Uterus (tissue), 2 donors: ENCODE measurements at regions not wholly inside any gene's neighbourhood (a gene's known extent, or its start where the extent isn't known, plus 50 kb on each side); places are given as distances from the start of the nearest gene placed in this dataset.

ENCODE experiments used
- CTCF ChIP-seq, 4 experiments: fragments of 200-600 bp in 2 of 4; fragments of 450-650 bp in 2 of 4; sonication (generic) in 2 of 4; IDR thresholded peaks; one replicate each; pipeline ENCODE4 v1.5.1; 2016 to 2019; ENCODE audit warnings: antibody characterized with exemption in 4 of 4, mild to moderate bottlenecking in 2 of 4, moderate library complexity in 1 of 4
- POLR2A ChIP-seq, 2 donors: fragments of 450-650 bp; IDR thresholded peaks; one replicate each; pipeline ENCODE4 v1.6.1; 2016; ENCODE audit warnings: antibody characterized with exemption in 2 of 2, mild to moderate bottlenecking in 1 of 2, moderate library complexity in 1 of 2

DNA sequence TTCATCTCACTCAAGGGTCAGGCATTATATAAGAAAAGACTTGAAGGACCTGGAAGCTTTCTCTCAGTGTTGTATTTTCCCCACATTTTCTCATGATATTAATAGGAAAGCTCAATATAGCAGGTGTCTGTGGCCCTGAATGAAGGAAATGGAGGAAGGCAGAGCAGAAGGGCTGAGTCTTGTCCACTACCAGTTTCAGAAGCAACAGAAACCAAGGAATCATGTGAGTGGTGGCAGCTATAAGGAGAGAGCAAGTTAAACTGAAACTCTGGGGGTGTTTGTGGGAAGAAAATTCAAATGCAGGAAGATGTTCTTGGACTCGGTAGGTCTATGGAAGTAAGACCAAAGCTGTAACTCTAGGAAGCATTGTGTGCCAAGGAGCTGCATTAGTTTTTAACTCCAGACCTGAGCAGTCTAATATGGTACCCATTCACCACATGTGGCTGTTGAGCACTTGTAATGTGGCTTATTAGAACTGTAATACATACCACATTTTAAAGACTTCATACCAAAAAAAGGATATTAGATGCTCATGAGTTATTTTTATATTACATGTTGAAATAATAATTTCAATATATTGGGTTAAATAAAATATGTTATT is 278.8 kb upstream of the GADL1 start:
- TF ChIP-seq CTCF (IDR thresholded peaks at IDR 0.05) (no peak), POLR2A (IDR thresholded peaks at IDR 0.05) (no peak)
